Fibroblast of the aortic adventitia (primary cell): ENCODE measurements at regions not wholly inside any gene's neighbourhood (a gene's known extent, or its start where the extent isn't known, plus 50 kb on each side); places are given as distances from the start of the nearest gene placed in this dataset. TPM values are rescaled to one million over a fixed set of nuclear protein-coding genes. Genes with fewer than 3 reads are reported as not detected.

Source experiments
- DNase-seq: peaks from one replicate; pipeline ENCODE4 v3.0.0-alpha.2; 2010; ENCODE audit warnings: low read depth
- H3K4me3 ChIP-seq: 2 replicates; pipeline ENCODE4 v1.5.1; 2011; ENCODE audit warnings: low read depth, mild to moderate bottlenecking, control low read depth, low read length, moderate library complexity
- CTCF ChIP-seq: IDR thresholded peaks from 2 replicates; pipeline ENCODE4 v1.5.1; 2011; ENCODE audit warnings: mild to moderate bottlenecking, low read length, control low read depth, inconsistent platforms; ENCODE audit not compliant: insufficient read depth
- small RNA-seq: library from RNA; depleted of rRNA; stranded (forward); fragments of <200 nt; gene quantifications from one replicate; pipeline ENCODE3, GENCODE V24; 2012

GRCh38 chr7:106814887-106815286 is 50.2 kb upstream of the PIK3CG start:
- H3K4me3 ChIP-seq = no peak overlapping the region
- DNase-seq = no peak
- TF ChIP-seq CTCF = no peak

Small RNA genes in the stretch of these regions (small RNA-seq; reads per million reads assigned to genes)
- gene RNA5SP236 = not detected
